Common myeloid progenitor, CD34-positive (primary cell): ENCODE measurements at regions not wholly inside any gene's neighbourhood (a gene's known extent, or its start where the extent isn't known, plus 50 kb on each side); places are given as distances from the start of the nearest gene placed in this dataset.

Experiments
- CTCF ChIA-PET: fragments of 350-600 bp; sonication (Branson Sonifier 250); formaldehyde crosslinking; loops from one replicate; lab custom pipeline; 2021; ENCODE audit warnings: antibody characterized with exemption; lab: Charles Lee
- POLR2A ChIA-PET: fragments of 350-600 bp; sonication (Branson Sonifier 250); formaldehyde crosslinking; loops from one replicate; lab custom pipeline; 2021; ENCODE audit warnings: antibody characterized with exemption; lab: Charles Lee
- DNase-seq, 3 donors: peaks; one replicate each; pipeline versions ENCODE4 v3.0.0 to v3.0.0-alpha.2; 2013
- H3K27ac ChIP-seq, 2 experiments: 1 replicate in 1 of 2; 2 replicates in 1 of 2; pipeline ENCODE4 v1.7.0; 2013; ENCODE audit warnings: inconsistent platforms in 2 of 2, low read length in 2 of 2, mild to moderate bottlenecking in 2 of 2, low read depth in 1 of 2, moderate library complexity in 1 of 2; ENCODE audit not compliant: severe bottlenecking in 2 of 2, insufficient read depth in 1 of 2, poor library complexity in 1 of 2
- H3K27me3 ChIP-seq, 5 experiments: replicated peaks in 2 of 5; 1 replicate in 3 of 5; 2 replicates in 2 of 5; pipeline versions ENCODE4 v1.6.1 to v1.7.0; 2013; ENCODE audit warnings: low read length in 4 of 5, mild to moderate bottlenecking in 2 of 5, moderate library complexity in 2 of 5, inconsistent platforms in 1 of 5; ENCODE audit not compliant: insufficient read depth in 5 of 5, control insufficient read depth in 4 of 5
- H3K36me3 ChIP-seq, 4 experiments: 1 replicate in 2 of 4; 2 replicates in 2 of 4; pipeline versions ENCODE4 v1.6.1 to v1.7.0; 2013; ENCODE audit warnings: low read length in 3 of 4, control low read depth in 1 of 4, mild to moderate bottlenecking in 1 of 4; ENCODE audit not compliant: control insufficient read depth in 4 of 4, insufficient read depth in 4 of 4
- H3K4me1 ChIP-seq, 4 experiments: 1 replicate in 3 of 4; 2 replicates in 1 of 4; pipeline versions ENCODE4 v1.6.1 to v1.7.1; 2013; ENCODE audit warnings: low read length in 3 of 4, mild to moderate bottlenecking in 3 of 4, control low read depth in 1 of 4, inconsistent platforms in 1 of 4, moderate library complexity in 1 of 4; ENCODE audit not compliant: control insufficient read depth in 4 of 4, insufficient read depth in 4 of 4; ENCODE audit errors: control extremely low read depth in 1 of 4
- H3K4me3 ChIP-seq, 7 experiments: 1 replicate in 4 of 7; 2 replicates in 3 of 7; pipeline versions ENCODE4 v1.5.1 to v1.7.0; 2013; ENCODE audit warnings: mild to moderate bottlenecking in 7 of 7, low read length in 6 of 7, moderate library complexity in 6 of 7, inconsistent platforms in 2 of 7, low read depth in 2 of 7, control low read depth in 1 of 7; ENCODE audit not compliant: insufficient read depth in 4 of 7, control insufficient read depth in 1 of 7; ENCODE audit errors: extremely low read depth in 1 of 7
- H3K9me3 ChIP-seq, 5 experiments: 1 replicate in 4 of 5; 2 replicates in 1 of 5; pipeline versions ENCODE4 v1.6.1 to v1.7.1; 2013; ENCODE audit warnings: low read length in 4 of 5, mild to moderate bottlenecking in 2 of 5, inconsistent platforms in 1 of 5, low read depth in 1 of 5, moderate library complexity in 1 of 5; ENCODE audit not compliant: control insufficient read depth in 4 of 5, insufficient read depth in 2 of 5; ENCODE audit errors: control extremely low read depth in 1 of 5
- WGBS: methylation state at CpG from one replicate; pipeline ENCODE4 v1.1.5; 2013; ENCODE audit not compliant: insufficient coverage; 5-methylcytosine and 5-hydroxymethylcytosine counted together

- CTCF ChIA-PET = no interaction called here
- POLR2A ChIA-PET = no interaction called here
- DNase-seq = no peak
- Histone ChIP-seq H3K4me3 (no peak overlapping the region), H3K27ac (no peak overlapping the region), H3K27me3 (no peaks in the 10 kb centered on the region), H3K4me1 (no peaks in the 10 kb centered on the region), H3K9me3 (no peaks in the 10 kb centered on the region), H3K36me3 (no peaks in the 10 kb centered on the region)
Observed at GRCh38 chr18:27763341-27763740, 413.6 kb downstream of the CDH2 start.

DNA sequence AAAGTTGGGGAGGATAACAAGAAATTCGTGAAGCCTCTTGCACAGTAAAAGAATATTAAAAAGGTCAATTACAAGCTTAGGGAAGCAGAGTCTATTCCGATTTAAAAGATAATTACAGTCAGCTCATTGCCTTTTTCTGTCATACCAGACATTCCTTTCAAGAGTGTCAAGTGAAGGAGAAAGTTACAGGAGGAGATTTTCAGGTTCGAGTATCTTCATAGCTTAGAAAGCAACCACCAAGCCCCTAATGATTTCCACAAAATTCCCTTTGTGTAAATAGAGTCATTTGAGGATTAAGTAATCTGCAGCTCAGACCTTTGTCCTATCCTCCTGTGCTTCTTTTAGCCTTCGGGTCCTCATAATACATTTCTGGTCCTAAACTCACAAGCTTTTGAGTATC, 414.9 kb downstream of the CDH2 start:
- no peak for DNase-seq
- Histone ChIP-seq H3K4me1 (no peaks in the 10 kb centered on the region), H3K36me3 (no peaks in the 10 kb centered on the region), H3K9me3 (no peaks in the 10 kb centered on the region), H3K4me3 (no peak overlapping the region), H3K27me3 (no peaks in the 10 kb centered on the region), H3K27ac (no peak overlapping the region)
- ChIA-PET POLR2A (no interaction called here), CTCF (no interaction called here)
- WGBS = no CpG with 5 or more reads among the region's 4 CpGs

DNA sequence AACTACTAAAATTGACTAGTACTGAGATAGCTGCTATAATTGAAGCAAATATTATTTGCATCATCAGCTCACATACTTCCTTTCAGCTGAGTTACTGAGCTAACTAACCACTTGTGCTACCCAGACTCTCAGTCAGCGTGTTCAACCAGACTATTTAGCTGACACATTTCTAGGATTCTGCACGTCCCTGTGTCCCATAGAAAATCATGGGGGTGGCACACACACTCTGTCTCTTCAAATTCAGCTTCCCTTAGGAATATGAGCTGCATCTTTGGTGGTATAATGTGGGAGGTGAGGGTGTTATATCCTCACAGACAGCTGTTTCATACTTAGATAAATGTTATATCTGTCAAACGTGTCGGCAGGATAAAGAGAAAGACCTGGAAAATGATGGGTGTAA, 424.0 kb downstream of the CDH2 start:
- Histone ChIP-seq H3K9me3 (no peaks in the 10 kb centered on the region), H3K27me3 (peaks cover 0 to 5% (median 0%) of the 10 kb centered on the region in 5 experiments), H3K27ac (no peak overlapping the region), H3K36me3 (no peaks in the 10 kb centered on the region), H3K4me1 (no peaks in the 10 kb centered on the region), H3K4me3 (no peak overlapping the region)
- ChIA-PET CTCF (no interaction called here), POLR2A (no interaction called here)
- 80% methylated on average over 1 of the region's 4 CpGs for WGBS
- no peak for DNase-seq

- Histone ChIP-seq H3K27me3 (peaks cover 0 to 5% (median 0%) of the 10 kb centered on the region in 5 experiments), H3K9me3 (no peaks in the 10 kb centered on the region), H3K4me3 (no peak overlapping the region), H3K27ac (no peak overlapping the region), H3K36me3 (no peaks in the 10 kb centered on the region), H3K4me1 (no peaks in the 10 kb centered on the region)
- ChIA-PET CTCF (no interaction called here), POLR2A (no interaction called here)
- 90% methylated on average over 1 of the region's 5 CpGs for WGBS
- no peak for DNase-seq
Observed at GRCh38 chr18:27750923-27751322, 426.0 kb downstream of the CDH2 start.

- 0% methylated on average over 2 of the region's 3 CpGs for WGBS
- CTCF ChIA-PET = no interaction called here
- Histone ChIP-seq H3K4me1 (no peaks in the 10 kb centered on the region), H3K9me3 (no peaks in the 10 kb centered on the region), H3K27ac (no peak overlapping the region), H3K4me3 (no peak overlapping the region), H3K36me3 (no peaks in the 10 kb centered on the region), H3K27me3 (peaks cover 0 to 5% (median 0%) of the 10 kb centered on the region in 5 experiments)
- POLR2A ChIA-PET = no interaction called here
- no peak for DNase-seq
Observed at GRCh38 chr18:27750014-27750413, 426.9 kb downstream of the CDH2 start.

GRCh38 chr18:27749194-27749593, 427.7 kb downstream of the CDH2 start:
- Histone ChIP-seq H3K27me3 (peaks cover 0 to 5% (median 0%) of the 10 kb centered on the region in 5 experiments), H3K27ac (no peak overlapping the region), H3K9me3 (no peaks in the 10 kb centered on the region), H3K36me3 (no peaks in the 10 kb centered on the region), H3K4me1 (no peaks in the 10 kb centered on the region), H3K4me3 (no peak overlapping the region)
- CTCF ChIA-PET = no interaction called here
- no peak for DNase-seq
- POLR2A ChIA-PET = no interaction called here
- 73% methylated on average over 3 of the region's 3 CpGs for WGBS

DNA sequence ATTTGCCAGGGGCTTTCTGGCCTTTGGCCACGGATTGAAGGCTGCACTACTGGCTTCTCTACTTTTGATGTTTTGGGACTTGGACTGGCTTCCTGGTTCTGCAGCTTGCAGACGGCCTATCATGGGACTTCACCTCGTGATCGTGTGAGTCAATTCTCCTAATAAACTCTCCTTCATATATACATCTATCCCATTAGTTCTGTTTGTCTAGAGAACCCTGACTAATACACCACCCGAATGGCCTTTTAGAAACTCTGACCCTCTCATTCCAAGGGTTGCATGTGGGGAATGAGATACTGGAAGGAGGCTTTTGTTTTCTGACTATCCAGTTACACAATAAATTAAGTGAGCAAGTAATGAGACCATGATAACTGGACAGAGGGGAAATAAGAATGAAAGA, 430.7 kb downstream of the CDH2 start:
- 96% methylated on average over 3 of the region's 5 CpGs for WGBS
- CTCF ChIA-PET = no interaction called here
- Histone ChIP-seq H3K36me3 (no peaks in the 10 kb centered on the region), H3K27me3 (peaks cover 0 to 5% (median 0%) of the 10 kb centered on the region in 5 experiments), H3K4me1 (no peaks in the 10 kb centered on the region), H3K27ac (no peak overlapping the region), H3K4me3 (no peak overlapping the region), H3K9me3 (no peaks in the 10 kb centered on the region)
- POLR2A ChIA-PET = no interaction called here
- DNase-seq = no peak
